ENCODE measurements at regions not wholly inside any gene's neighbourhood (a gene's known extent, or its start where the extent isn't known, plus 50 kb on each side); places are given as distances from the start of the nearest gene placed in this dataset.

GRCh38 chr2:118654945-118655344 lies 192.5 kb downstream of the EN1 start:
- no peak for TF ChIP-seq CTCF (IDR thresholded peaks at IDR 0.05; ENCODE audit: unreplicated experiment)
- Mint-ChIP-seq H3K4me3 (no peak overlapping the region), H3K4me1 (peaks cover 3% of the 10 kb centered on the region), H3K36me3 (peaks cover 17% of the 10 kb centered on the region), H3K9me3 (peaks cover 61% of the 10 kb centered on the region), H3K27ac (no peak overlapping the region), H3K27me3 (ENCODE audit: low read depth) (no peaks in the 10 kb centered on the region)
- no peak for DNase-seq (ENCODE audit: low spot score in 2 of 2, unreplicated experiment in 2 of 2)

- H3K36me3 Mint-ChIP-seq = peaks cover 17% of the 10 kb centered on the region
- H3K4me3 Mint-ChIP-seq = no peak overlapping the region
- H3K9me3 Mint-ChIP-seq = peaks cover 43% of the 10 kb centered on the region
- no peak for DNase-seq (ENCODE audit: low spot score in 2 of 2, unreplicated experiment in 2 of 2)
- no peak for TF ChIP-seq CTCF (IDR thresholded peaks at IDR 0.05; ENCODE audit: unreplicated experiment)
- H3K27ac Mint-ChIP-seq = no peak overlapping the region
- H3K4me1 Mint-ChIP-seq = peaks cover 7% of the 10 kb centered on the region
- no peaks in the 10 kb centered on the region for H3K27me3 Mint-ChIP-seq (ENCODE audit: low read depth)
These were observed 197.1 kb downstream of the EN1 start for GRCh38 chr2:118650327-118650726.

- H3K36me3 Mint-ChIP-seq = peaks cover 6% of the 10 kb centered on the region
- no peak overlapping the region for H3K27ac Mint-ChIP-seq
- peaks cover 15% of the 10 kb centered on the region for H3K9me3 Mint-ChIP-seq
- H3K4me1 Mint-ChIP-seq = peaks cover 11% of the 10 kb centered on the region
- no peaks in the 10 kb centered on the region for H3K27me3 Mint-ChIP-seq (ENCODE audit: low read depth)
- no peak for DNase-seq (ENCODE audit: low spot score in 2 of 2, unreplicated experiment in 2 of 2)
- no peak for TF ChIP-seq CTCF (IDR thresholded peaks at IDR 0.05; ENCODE audit: unreplicated experiment)
- no peak overlapping the region for H3K4me3 Mint-ChIP-seq
These were observed 201.6 kb downstream of the EN1 start for GRCh38 chr2:118645876-118646275.

- no peak for TF ChIP-seq CTCF (IDR thresholded peaks at IDR 0.05; ENCODE audit: unreplicated experiment)
- H3K27ac Mint-ChIP-seq = no peak overlapping the region
- no peaks in the 10 kb centered on the region for H3K36me3 Mint-ChIP-seq
- DNase-seq (ENCODE audit: low spot score in 2 of 2, unreplicated experiment in 2 of 2) = no peak
- no peaks in the 10 kb centered on the region for H3K9me3 Mint-ChIP-seq
- no peaks in the 10 kb centered on the region for H3K27me3 Mint-ChIP-seq (ENCODE audit: low read depth)
- no peak overlapping the region for H3K4me3 Mint-ChIP-seq
- peaks cover 11% of the 10 kb centered on the region for H3K4me1 Mint-ChIP-seq
These were observed 203.3 kb downstream of the EN1 start for GRCh38 chr2:118644190-118644589.

- no peak for TF ChIP-seq CTCF (IDR thresholded peaks at IDR 0.05; ENCODE audit: unreplicated experiment)
- no peaks in the 10 kb centered on the region for H3K9me3 Mint-ChIP-seq
- peaks cover 11% of the 10 kb centered on the region for H3K4me1 Mint-ChIP-seq
- no peaks in the 10 kb centered on the region for H3K36me3 Mint-ChIP-seq
- DNase-seq (ENCODE audit: low spot score in 2 of 2, unreplicated experiment in 2 of 2) = no peak
- no peak overlapping the region for H3K4me3 Mint-ChIP-seq
- H3K27me3 Mint-ChIP-seq (ENCODE audit: low read depth) = no peaks in the 10 kb centered on the region
- no peak overlapping the region for H3K27ac Mint-ChIP-seq
These were observed 204.2 kb downstream of the EN1 start for GRCh38 chr2:118643294-118643693.

- DNase-seq (ENCODE audit: low spot score in 2 of 2, unreplicated experiment in 2 of 2) = no peak
- Mint-ChIP-seq H3K27me3 (ENCODE audit: low read depth) (no peaks in the 10 kb centered on the region), H3K4me1 (peaks cover 11% of the 10 kb centered on the region), H3K27ac (no peak overlapping the region), H3K9me3 (peaks cover 1% of the 10 kb centered on the region), H3K4me3 (no peak overlapping the region), H3K36me3 (peaks cover 2% of the 10 kb centered on the region)
- TF ChIP-seq CTCF (IDR thresholded peaks at IDR 0.05; ENCODE audit: unreplicated experiment) = no peak
These were observed 204.9 kb downstream of the EN1 start for GRCh38 chr2:118642501-118642900.

All from mesothelial cell of epicardium (in vitro differentiated cells).